Astrocyte (in vitro differentiated cells and primary cell): ENCODE measurements at regions not wholly inside any gene's neighbourhood (a gene's known extent, or its start where the extent isn't known, plus 50 kb on each side); places are given as distances from the start of the nearest gene placed in this dataset.

ENCODE experiments used
- DNase-seq: peaks from one replicate; pipeline ENCODE4 v3.0.0-alpha.2; 2010; ENCODE audit warnings: low read depth
- FAIRE-seq: peaks from 2 replicates; lab custom pipeline; 2011; peaks lifted over from hg19 to GRCh38; lab: Jason Lieb, UNC
- H2AFZ ChIP-seq: 2 replicates; pipeline ENCODE4 v1.6.0; 2012; ENCODE audit warnings: low read depth, low read length, inconsistent platforms
- H3K27ac ChIP-seq: 2 replicates; pipeline ENCODE4 v1.5.1; 2011; ENCODE audit warnings: low read depth, low read length, inconsistent platforms
- H3K27me3 ChIP-seq: 2 replicates; pipeline ENCODE4 v1.6.0; 2011; ENCODE audit warnings: low read length, inconsistent platforms; ENCODE audit not compliant: insufficient read depth
- H3K36me3 ChIP-seq: 2 replicates; pipeline ENCODE4 v1.5.1; 2011; ENCODE audit warnings: low read length, inconsistent platforms; ENCODE audit not compliant: insufficient read depth
- H3K4me1 ChIP-seq: 2 replicates; pipeline ENCODE4 v1.5.1; 2011; ENCODE audit warnings: low read length, inconsistent platforms; ENCODE audit not compliant: insufficient read depth
- H3K4me2 ChIP-seq: 2 replicates; pipeline ENCODE4 v1.6.0; 2012; ENCODE audit warnings: low read length, inconsistent platforms
- H3K4me3 ChIP-seq: 2 replicates; pipeline ENCODE4 v1.5.1; 2011; ENCODE audit warnings: low read depth, mild to moderate bottlenecking, low read length, inconsistent platforms; ENCODE audit not compliant: insufficient read depth
- H3K79me2 ChIP-seq: 2 replicates; pipeline ENCODE4 v1.6.0; 2012; ENCODE audit warnings: mild to moderate bottlenecking, low read length, inconsistent platforms; ENCODE audit not compliant: insufficient read depth
- H3K9ac ChIP-seq: 2 replicates; pipeline ENCODE4 v1.6.0; 2012; ENCODE audit warnings: mild to moderate bottlenecking, low read length, inconsistent platforms
- H3K9me3 ChIP-seq: 2 replicates; pipeline ENCODE4 v1.5.1; 2012; ENCODE audit warnings: low read depth, mild to moderate bottlenecking, low read length, inconsistent platforms; ENCODE audit not compliant: insufficient read depth
- H4K20me1 ChIP-seq: 2 replicates; pipeline ENCODE4 v1.6.0; 2012; ENCODE audit warnings: low read length, inconsistent platforms; ENCODE audit not compliant: insufficient read depth
- H3K27ac Mint-ChIP-seq: one replicate; pipeline ENCODE4 v1.8.0; 2021; ENCODE audit warnings: mild to moderate bottlenecking, mixed read lengths; ENCODE audit not compliant: unreplicated experiment
- H3K27me3 Mint-ChIP-seq: one replicate; pipeline ENCODE4 v1.8.0; 2021; ENCODE audit warnings: low read depth, mixed read lengths; ENCODE audit not compliant: unreplicated experiment
- H3K36me3 Mint-ChIP-seq: one replicate; pipeline ENCODE4 v1.8.0; 2021; ENCODE audit warnings: low read depth, mixed read lengths; ENCODE audit not compliant: unreplicated experiment
- H3K4me1 Mint-ChIP-seq: one replicate; pipeline ENCODE4 v1.8.0; 2021; ENCODE audit warnings: low read depth, mixed read lengths; ENCODE audit not compliant: unreplicated experiment
- H3K4me3 Mint-ChIP-seq: one replicate; pipeline ENCODE4 v1.8.0; 2021; ENCODE audit warnings: mild to moderate bottlenecking, moderate library complexity, mixed read lengths; ENCODE audit not compliant: unreplicated experiment
- H3K9me3 Mint-ChIP-seq: one replicate; pipeline ENCODE4 v1.8.0; 2021; ENCODE audit warnings: mild to moderate bottlenecking, mixed read lengths; ENCODE audit not compliant: unreplicated experiment
- EZH2 ChIP-seq: IDR thresholded peaks from 2 replicates; pipeline ENCODE4 v1.6.1; 2012; ENCODE audit warnings: mild to moderate bottlenecking, low read length, inconsistent platforms; ENCODE audit not compliant: insufficient read depth
- TF ChIP-seq, protein P1 (sequence below): IDR thresholded peaks from 2 replicates; pipeline ENCODE4 v1.5.1; 2011; ENCODE audit warnings: low read depth, mild to moderate bottlenecking, inconsistent platforms, low read length, moderate library complexity; ENCODE audit not compliant: insufficient read depth

DNA sequence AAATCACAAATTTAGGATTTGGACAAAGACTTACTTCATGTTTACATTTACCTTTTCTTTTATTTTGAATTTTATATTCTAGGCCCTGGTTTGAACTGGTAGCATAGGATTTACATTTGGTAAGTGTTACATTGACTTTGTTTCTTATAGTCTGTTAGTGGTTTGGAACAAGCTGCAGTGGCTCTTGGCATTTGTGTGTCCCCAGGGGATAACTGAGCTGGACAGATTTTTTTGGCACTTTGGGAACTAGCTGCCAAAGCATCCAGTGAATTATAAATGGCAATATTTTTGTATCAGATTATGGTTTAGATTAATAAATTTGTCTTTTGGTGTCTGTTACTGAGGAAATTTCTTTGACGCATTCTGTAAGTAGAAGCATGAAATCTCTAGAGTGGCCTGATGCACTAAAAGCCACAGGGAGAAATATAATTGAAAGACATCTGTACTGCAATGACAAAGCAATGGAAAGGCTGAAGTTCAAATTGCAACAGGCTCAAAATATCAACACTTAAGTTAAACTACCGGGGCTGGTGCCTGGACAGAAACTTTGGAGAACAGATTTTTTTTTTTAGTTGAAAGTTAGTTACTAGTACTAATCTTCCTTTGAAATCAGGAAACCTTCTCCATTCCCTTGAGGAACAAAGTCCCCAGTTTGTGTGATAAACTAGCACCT, 107.6 kb upstream of the PLCXD3 start:
- no peak overlapping the region for H3K27ac Mint-ChIP-seq
- TF ChIP-seq, protein P1, sequence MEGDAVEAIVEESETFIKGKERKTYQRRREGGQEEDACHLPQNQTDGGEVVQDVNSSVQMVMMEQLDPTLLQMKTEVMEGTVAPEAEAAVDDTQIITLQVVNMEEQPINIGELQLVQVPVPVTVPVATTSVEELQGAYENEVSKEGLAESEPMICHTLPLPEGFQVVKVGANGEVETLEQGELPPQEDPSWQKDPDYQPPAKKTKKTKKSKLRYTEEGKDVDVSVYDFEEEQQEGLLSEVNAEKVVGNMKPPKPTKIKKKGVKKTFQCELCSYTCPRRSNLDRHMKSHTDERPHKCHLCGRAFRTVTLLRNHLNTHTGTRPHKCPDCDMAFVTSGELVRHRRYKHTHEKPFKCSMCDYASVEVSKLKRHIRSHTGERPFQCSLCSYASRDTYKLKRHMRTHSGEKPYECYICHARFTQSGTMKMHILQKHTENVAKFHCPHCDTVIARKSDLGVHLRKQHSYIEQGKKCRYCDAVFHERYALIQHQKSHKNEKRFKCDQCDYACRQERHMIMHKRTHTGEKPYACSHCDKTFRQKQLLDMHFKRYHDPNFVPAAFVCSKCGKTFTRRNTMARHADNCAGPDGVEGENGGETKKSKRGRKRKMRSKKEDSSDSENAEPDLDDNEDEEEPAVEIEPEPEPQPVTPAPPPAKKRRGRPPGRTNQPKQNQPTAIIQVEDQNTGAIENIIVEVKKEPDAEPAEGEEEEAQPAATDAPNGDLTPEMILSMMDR = no peak
- no peak for TF ChIP-seq EZH2
- Histone ChIP-seq H3K27ac (no peak overlapping the region), H3K4me3 (no peak overlapping the region), H3K27me3 (no peaks in the 10 kb centered on the region), H4K20me1 (no peaks in the 10 kb centered on the region), H3K9me3 (no peaks in the 10 kb centered on the region), H3K9ac (no peak overlapping the region), H3K36me3 (no peaks in the 10 kb centered on the region), H3K79me2 (no peaks in the 10 kb centered on the region), H3K4me2 (no peak overlapping the region), H2AFZ (no peak overlapping the region), H3K4me1 (no peaks in the 10 kb centered on the region)
- no peak for FAIRE-seq
- H3K27me3 Mint-ChIP-seq = no peaks in the 10 kb centered on the region
- H3K9me3 Mint-ChIP-seq = no peaks in the 10 kb centered on the region
- H3K36me3 Mint-ChIP-seq = no peaks in the 10 kb centered on the region
- DNase-seq = no peak
- H3K4me1 Mint-ChIP-seq = peaks cover 8% of the 10 kb centered on the region
- no peak overlapping the region for H3K4me3 Mint-ChIP-seq

DNA sequence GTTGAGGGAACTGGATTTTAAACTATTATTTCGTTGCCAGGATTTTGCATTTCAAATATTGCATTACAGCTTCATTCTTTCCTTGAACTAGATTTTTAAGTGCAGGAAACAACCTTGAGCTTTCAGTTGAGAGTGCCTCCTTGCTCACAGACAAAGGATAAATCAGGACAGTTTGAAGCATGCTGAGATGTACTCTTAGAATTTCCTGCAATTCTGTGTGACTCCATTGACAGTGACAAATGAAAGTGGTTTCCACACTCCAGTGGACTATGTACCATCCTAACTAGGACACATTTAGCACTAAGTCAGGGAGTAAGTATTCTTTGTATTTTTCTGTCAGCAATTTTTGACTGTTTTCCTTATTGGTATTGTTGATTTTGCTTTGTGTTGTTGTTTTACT, 100.0 kb upstream of the PLCXD3 start:
- FAIRE-seq (no peak), DNase-seq (no peak)
- Histone ChIP-seq H3K27me3 (no peaks in the 10 kb centered on the region), H3K27ac (no peak overlapping the region), H2AFZ (no peak overlapping the region), H3K79me2 (no peaks in the 10 kb centered on the region), H3K36me3 (no peaks in the 10 kb centered on the region), H4K20me1 (no peaks in the 10 kb centered on the region), H3K9me3 (no peaks in the 10 kb centered on the region), H3K4me2 (no peak overlapping the region), H3K4me3 (no peak overlapping the region), H3K4me1 (no peaks in the 10 kb centered on the region), H3K9ac (no peak overlapping the region)
- Mint-ChIP-seq H3K4me3 (no peak overlapping the region), H3K27me3 (no peaks in the 10 kb centered on the region), H3K36me3 (no peaks in the 10 kb centered on the region), H3K9me3 (peaks cover 9% of the 10 kb centered on the region), H3K4me1 (no peaks in the 10 kb centered on the region), H3K27ac (no peak overlapping the region)
- no peak for TF ChIP-seq EZH2
- TF ChIP-seq, protein P1 = no peak

DNA sequence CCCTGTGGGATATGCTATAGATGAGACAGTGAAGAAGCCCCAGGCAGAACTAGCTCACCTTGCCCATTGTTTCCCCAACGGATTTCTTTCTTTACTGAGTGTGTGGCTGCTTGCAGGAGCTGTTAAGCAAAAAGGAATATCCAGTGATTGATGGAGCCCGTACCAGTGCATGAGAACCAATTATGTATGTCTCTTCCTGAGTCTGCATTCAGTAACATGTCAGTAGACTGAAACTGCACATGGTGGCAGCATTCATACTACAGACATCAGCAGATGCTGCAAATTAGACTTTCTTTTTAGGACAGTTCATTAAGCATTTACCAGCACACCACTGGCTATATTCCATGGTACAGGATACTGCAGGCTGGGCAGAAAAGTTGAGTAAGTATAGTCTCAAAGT, 90.3 kb upstream of the PLCXD3 start:
- FAIRE-seq = no peak
- no peak overlapping the region for H3K27ac ChIP-seq

More for the DNA sequence above, 90.3 kb upstream of the PLCXD3 start:
- Mint-ChIP-seq H3K4me1 (peaks cover 12% of the 10 kb centered on the region), H3K27me3 (no peaks in the 10 kb centered on the region), H3K9me3 (peaks cover 5% of the 10 kb centered on the region), H3K36me3 (no peaks in the 10 kb centered on the region), H3K27ac (no peak overlapping the region), H3K4me3 (no peak overlapping the region)
- Histone ChIP-seq H3K4me2 (no peak overlapping the region), H3K27me3 (no peaks in the 10 kb centered on the region), H3K9me3 (no peaks in the 10 kb centered on the region), H3K79me2 (no peaks in the 10 kb centered on the region), H3K9ac (no peak overlapping the region), H3K4me1 (no peaks in the 10 kb centered on the region), H3K4me3 (no peak overlapping the region), H3K36me3 (no peaks in the 10 kb centered on the region), H4K20me1 (no peaks in the 10 kb centered on the region), H2AFZ (no peak overlapping the region)
- no peak for DNase-seq
- TF ChIP-seq, protein P1 = no peak
- TF ChIP-seq EZH2 = no peak
